Erythroblast (primary cell): ENCODE measurements at regions not wholly inside any gene's neighbourhood (a gene's known extent, or its start where the extent isn't known, plus 50 kb on each side); places are given as distances from the start of the nearest gene placed in this dataset.

Source experiments
- GATA1 ChIP-seq: IDR thresholded peaks from 2 replicates; pipeline ENCODE4 v1.6.1; 2011; ENCODE audit warnings: low read depth, mild to moderate bottlenecking, control low read depth, low read length, moderate library complexity
- POLR2A ChIP-seq: IDR thresholded peaks from 2 replicates; pipeline ENCODE4 v1.6.1; 2011; ENCODE audit warnings: mild to moderate bottlenecking, low read length

DNA sequence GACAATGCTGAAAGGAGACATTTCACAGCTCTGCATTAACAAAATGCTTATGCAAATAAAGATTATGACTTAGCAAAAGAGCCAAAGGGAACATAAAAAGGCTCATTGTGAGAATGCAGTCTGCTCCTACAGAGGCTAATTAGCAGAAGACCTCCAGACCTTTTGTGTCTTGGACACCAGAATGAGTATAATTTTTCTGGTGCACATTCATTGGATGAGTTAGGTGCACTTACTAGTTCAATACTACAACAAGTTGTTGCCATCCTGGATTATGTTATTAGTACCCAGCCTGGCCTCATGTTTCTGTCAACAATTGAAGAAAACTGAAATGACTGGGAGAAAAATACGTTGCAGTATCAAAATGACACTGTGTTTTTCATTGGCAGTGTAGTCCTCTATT lies 613.2 kb upstream of the CHORDC1 start:
- no peak for TF ChIP-seq POLR2A
- no peak for TF ChIP-seq GATA1
